SK-N-SH (cell line): ENCODE measurements at regions not wholly inside any gene's neighbourhood (a gene's known extent, or its start where the extent isn't known, plus 50 kb on each side); places are given as distances from the start of the nearest gene placed in this dataset.

Experiments
- CTCF ChIA-PET: fragments of 300-600, 350-600 bp; formaldehyde crosslinking; extraction: SDS; loops from one replicate; lab custom pipeline; 2021; lab: Yijun Ruan, JAX
- POLR2A ChIA-PET: fragments of 350-600 bp; sonication (Branson Sonifier 250); formaldehyde crosslinking; extraction: SDS; loops from one replicate; lab custom pipeline; 2020; ENCODE audit warnings: antibody characterized with exemption, inconsistent platforms; lab: Yijun Ruan, JAX
- DNase-seq: peaks from one replicate; pipeline ENCODE4 v3.0.0; 2012
- H2AFZ ChIP-seq: fragments of 200-600 bp; sonication (generic); 2 replicates; pipeline ENCODE4 v1.8.1; 2016; ENCODE audit warnings: antibody characterized with exemption, mild to moderate bottlenecking, low read depth
- H3F3A ChIP-seq: fragments of 200-600 bp; sonication (generic); replicated peaks from 2 replicates; pipeline ENCODE3; 2016; ENCODE audit warnings: antibody characterized with exemption, mild to moderate bottlenecking; ENCODE audit not compliant: insufficient read depth
- H3K27ac ChIP-seq, 2 experiments: fragments of 200-500 bp in 1 of 2; fragments of 200-600 bp in 1 of 2; sonication (Bioruptor generic) in 1 of 2; sonication (generic), shearing (Covaris generic) in 1 of 2; 2 replicates each; pipeline versions ENCODE4 v1.5.1 to v1.6.1; 2014 to 2016; ENCODE audit warnings: low read depth in 2 of 2, inconsistent platforms in 1 of 2, low read length in 1 of 2, mild to moderate bottlenecking in 1 of 2, mixed read lengths in 1 of 2
- H3K27me3 ChIP-seq: fragments of 200-600 bp; sonication (generic), shearing (Covaris generic); 2 replicates; pipeline ENCODE4 v1.6.1; 2016; ENCODE audit warnings: mixed run types; ENCODE audit not compliant: insufficient read depth
- H3K36me3 ChIP-seq, 2 experiments: fragments of 200-500 bp in 1 of 2; fragments of 200-600 bp in 1 of 2; sonication (Bioruptor generic) in 1 of 2; sonication (generic) in 1 of 2; replicated peaks in 1 of 2; 2 replicates each; pipeline versions ENCODE3 to v1.5.1; 2014 to 2016; ENCODE audit warnings: low read length in 1 of 2, mild to moderate bottlenecking in 1 of 2; ENCODE audit not compliant: insufficient read depth in 2 of 2, control insufficient read depth in 1 of 2
- H3K4me1 ChIP-seq, 2 experiments: fragments of 200-500 bp in 1 of 2; fragments of 200-600 bp in 1 of 2; sonication (Bioruptor generic) in 1 of 2; sonication (generic), shearing (Covaris generic) in 1 of 2; 2 replicates each; pipeline versions ENCODE4 v1.5.1 to v1.6.1; 2014 to 2016; ENCODE audit warnings: low read depth in 1 of 2, low read length in 1 of 2, mixed run types in 1 of 2; ENCODE audit not compliant: insufficient read depth in 2 of 2, control insufficient read depth in 1 of 2
- H3K4me2 ChIP-seq: fragments of 200-600 bp; sonication (generic), shearing (Covaris generic); 2 replicates; pipeline ENCODE4 v1.6.1; 2017; ENCODE audit warnings: mixed run types
- H3K4me3 ChIP-seq, 2 experiments: fragments of 200-500 bp in 1 of 2; fragments of 200-600 bp in 1 of 2; sonication (Bioruptor generic) in 1 of 2; sonication (generic), shearing (Covaris generic) in 1 of 2; 2 replicates each; pipeline versions ENCODE4 v1.5.1 to v1.8.1; 2014 to 2016; ENCODE audit warnings: low read depth in 2 of 2, inconsistent platforms in 1 of 2, low read length in 1 of 2, mild to moderate bottlenecking in 1 of 2, mixed read lengths in 1 of 2, moderate library complexity in 1 of 2
- H3K79me2 ChIP-seq: fragments of 200-600 bp; sonication (generic); 2 replicates; pipeline ENCODE4 v1.8.1; 2017; ENCODE audit warnings: mild to moderate bottlenecking; ENCODE audit not compliant: insufficient read depth
- H3K9ac ChIP-seq: fragments of 200-600 bp; sonication (generic); 2 replicates; pipeline ENCODE4 v1.6.1; 2017; ENCODE audit warnings: mixed run types
- H3K9me2 ChIP-seq: fragments of 200-600 bp; sonication (generic); 2 replicates; pipeline ENCODE4 v1.6.1; 2017; ENCODE audit warnings: mixed run types
- H3K9me3 ChIP-seq: fragments of 200-600 bp; sonication (generic); 2 replicates; pipeline ENCODE4 v1.6.1; 2017; ENCODE audit warnings: mixed run types, mild to moderate bottlenecking, moderate library complexity
- H4K20me1 ChIP-seq: fragments of 200-600 bp; sonication (generic); 2 replicates; pipeline ENCODE4 v1.6.1; 2017; ENCODE audit warnings: mild to moderate bottlenecking, mixed run types; ENCODE audit not compliant: insufficient read depth
- CHD2 ChIP-seq: fragments of 150-350 bp; IDR thresholded peaks from 2 replicates; pipeline ENCODE4 v1.6.1; 2018; ENCODE audit warnings: low read length; ENCODE audit not compliant: partially characterized antibody
- EZH2phosphoT487 ChIP-seq: fragments of 200-600 bp; sonication (generic); IDR thresholded peaks from 2 replicates; pipeline ENCODE4 v1.6.1; 2017; ENCODE audit warnings: low read depth, mixed run types, mild to moderate bottlenecking, antibody characterized with exemption, moderate library complexity, borderline replicate concordance
- FOSL2 ChIP-seq: IDR thresholded peaks from 2 replicates; pipeline ENCODE4 v1.4.0; 2012; ENCODE audit warnings: low read depth, mild to moderate bottlenecking, moderate library complexity, borderline replicate concordance
- JUND ChIP-seq: IDR thresholded peaks from 2 replicates; pipeline ENCODE4 v1.4.0; 2012
- MXI1 ChIP-seq: IDR thresholded peaks from 2 replicates; pipeline ENCODE4 v1.6.1; 2012; ENCODE audit warnings: mild to moderate bottlenecking, low read depth, low read length, improper control_type of control experiment
- NRF1 ChIP-seq: IDR thresholded peaks from 2 replicates; pipeline ENCODE4 v1.6.1; 2012; ENCODE audit warnings: low read depth, mild to moderate bottlenecking, low read length
- PBX3 ChIP-seq: IDR thresholded peaks from 2 replicates; pipeline ENCODE4; 2012
- REST ChIP-seq: IDR thresholded peaks from 2 replicates; pipeline ENCODE4 v1.6.1; 2012; ENCODE audit warnings: mild to moderate bottlenecking, low read depth, low read length, moderate library complexity
- RFX5 ChIP-seq: IDR thresholded peaks from 2 replicates; pipeline ENCODE4 v1.6.1; 2012; ENCODE audit warnings: mild to moderate bottlenecking, improper control_type of control experiment, low read length
- RXRA ChIP-seq: IDR thresholded peaks from 2 replicates; pipeline ENCODE4 v1.4.0; 2012; ENCODE audit warnings: low read depth, mild to moderate bottlenecking, borderline replicate concordance
- SIN3A ChIP-seq: IDR thresholded peaks from 2 replicates; pipeline ENCODE4 v1.6.1; 2012; ENCODE audit warnings: low read depth, mild to moderate bottlenecking, low read length, moderate library complexity, borderline replicate concordance
- SMC3 ChIP-seq: IDR thresholded peaks from 2 replicates; pipeline ENCODE4 v1.6.1; 2012; ENCODE audit warnings: low read depth, low read length, improper control_type of control experiment
- TAF1 ChIP-seq: IDR thresholded peaks from 2 replicates; pipeline ENCODE4 v1.6.1; 2012; ENCODE audit warnings: low read depth, mild to moderate bottlenecking, low read length, moderate library complexity, borderline replicate concordance
- TCF12 ChIP-seq: IDR thresholded peaks from 2 replicates; pipeline ENCODE4 v1.4.0; 2012
- USF2 ChIP-seq: fragments of 150-350 bp; IDR thresholded peaks from 2 replicates; pipeline ENCODE4 v1.6.1; 2017; ENCODE audit warnings: antibody characterized with exemption, low read length, low read depth, borderline replicate concordance
- YY1 ChIP-seq: IDR thresholded peaks from 2 replicates; pipeline ENCODE4 v1.4.0; 2012; ENCODE audit warnings: low read depth, mild to moderate bottlenecking
- WGBS: methylation state at CpG from one replicate; pipeline ENCODE4 v1.1.6; 2017; ENCODE audit warnings: low lambda C conversion rate; 5-methylcytosine and 5-hydroxymethylcytosine counted together

DNA sequence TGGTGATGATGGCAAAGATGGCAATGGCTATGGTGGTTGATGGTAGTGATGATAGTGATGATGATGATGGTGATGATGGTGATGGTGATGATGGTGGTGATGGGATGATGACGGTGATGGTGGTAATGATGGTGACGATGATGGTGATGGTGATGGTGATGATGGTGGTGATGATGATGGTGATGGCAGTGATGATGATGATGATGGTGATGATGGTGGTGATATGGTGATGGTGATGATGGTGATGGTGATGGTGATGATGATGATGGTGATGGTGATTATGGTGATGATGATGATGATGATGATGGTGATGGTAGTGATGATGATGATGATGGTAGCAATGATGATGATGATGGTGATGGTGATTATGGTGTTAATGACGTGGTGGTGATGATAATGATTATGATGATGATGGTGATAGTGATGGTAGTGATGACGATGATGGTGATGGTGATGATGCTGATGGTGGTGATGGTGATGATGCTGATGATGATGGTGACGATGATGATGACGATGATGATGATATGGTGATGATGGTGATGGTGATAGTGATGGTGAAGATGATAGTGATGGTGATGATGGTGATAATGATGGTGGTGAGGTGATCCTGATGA is 232.1 kb downstream of the BRD1 start:
- Histone ChIP-seq H3K9me2 (no peaks in the 10 kb centered on the region), H3K27ac (no peak overlapping the region), H3K79me2 (no peaks in the 10 kb centered on the region), H3K27me3 (no peaks in the 10 kb centered on the region), H3K4me2 (no peak overlapping the region), H3K9ac (no peak overlapping the region), H3K9me3 (no peaks in the 10 kb centered on the region), H3K36me3 (no peaks in the 10 kb centered on the region), H3K4me3 (no peak overlapping the region), H3K4me1 (no peaks in the 10 kb centered on the region), H4K20me1 (no peaks in the 10 kb centered on the region), H3F3A (no peaks in the 10 kb centered on the region), H2AFZ (no peak overlapping the region)
- TF ChIP-seq RFX5: no peak
- TF ChIP-seq FOSL2: no peak
- TF ChIP-seq SMC3: no peak
- TF ChIP-seq PBX3: no peak
- TF ChIP-seq CHD2: no peak
- TF ChIP-seq YY1: no peak
- TF ChIP-seq NRF1: no peak
- TF ChIP-seq REST: no peak
- no peak for TF ChIP-seq MXI1
- no peak for TF ChIP-seq SIN3A
- TF ChIP-seq EZH2phosphoT487: no peak
- no peak for TF ChIP-seq RXRA
- no peak for TF ChIP-seq USF2
- TF ChIP-seq TAF1: no peak
- no peak for TF ChIP-seq TCF12
- TF ChIP-seq JUND: no peak
- CTCF ChIA-PET: no interaction called here
- DNase-seq: no peak
- whole genome bisulfite sequencing: 27% methylated on average over 6 of the region's 6 CpGs
- POLR2A ChIA-PET: no interaction called here
